Breast epithelium (tissue), 4 donors: ENCODE measurements at regions not wholly inside any gene's neighbourhood (a gene's known extent, or its start where the extent isn't known, plus 50 kb on each side); places are given as distances from the start of the nearest gene placed in this dataset.

Experiments
- DNase-seq, 2 donors: peaks; one replicate each; pipeline ENCODE4 v3.0.0-alpha.2; 2019; ENCODE audit warnings: low spot score in 2 of 2
- H3K27ac ChIP-seq, 2 donors: fragments of 200-600 bp; sonication (generic) in 1 of 2; one replicate each; pipeline ENCODE4 v1.5.1; 2016 to 2019; ENCODE audit warnings: mild to moderate bottlenecking in 1 of 2
- H3K27me3 ChIP-seq, 2 donors: fragments of 200-600 bp; sonication (generic) in 1 of 2; one replicate each; pipeline versions ENCODE4 v1.5.1 to v1.6.0; 2017 to 2019; ENCODE audit warnings: control low read depth in 1 of 2, mild to moderate bottlenecking in 1 of 2
- H3K36me3 ChIP-seq: fragments of 200-600 bp; one replicate; pipeline ENCODE4 v1.5.1; 2019
- H3K4me1 ChIP-seq, 2 donors: fragments of 200-600 bp; sonication (generic); one replicate each; pipeline ENCODE4 v1.5.1; 2016 to 2019; ENCODE audit warnings: control low read depth in 1 of 2
- H3K4me3 ChIP-seq, 3 donors: fragments of 200-600 bp; sonication (generic); 1 replicate in 2 of 3; 2 replicates in 1 of 3; pipeline ENCODE4 v1.5.1; 2016 to 2019; ENCODE audit warnings: mild to moderate bottlenecking in 3 of 3, moderate library complexity in 2 of 3
- H3K9me3 ChIP-seq, 2 donors: fragments of 200-600 bp; sonication (generic) in 1 of 2; one replicate each; pipeline ENCODE4 v1.5.1; 2016 to 2019; ENCODE audit warnings: control low read depth in 1 of 2
- CTCF ChIP-seq, 3 donors: fragments of 450-650 bp; IDR thresholded peaks; one replicate each; pipeline ENCODE4 v1.5.1; 2016 to 2017; ENCODE audit warnings: antibody characterized with exemption in 3 of 3, mild to moderate bottlenecking in 3 of 3, moderate library complexity in 3 of 3
- POLR2A ChIP-seq: fragments of 450-650 bp; IDR thresholded peaks from one replicate; pipeline ENCODE4 v1.6.1; 2016; ENCODE audit warnings: antibody characterized with exemption, mild to moderate bottlenecking, moderate library complexity
- POLR2AphosphoS5 ChIP-seq, 3 donors: sonication (generic); formaldehyde crosslinking; IDR thresholded peaks; one replicate each; pipeline ENCODE4 v1.6.1; 2017; ENCODE audit warnings: antibody characterized with exemption in 3 of 3
- intact Hi-C: fragments of 100-400 bp; cut with DNase I; formaldehyde crosslinking; loops from one replicate; pipeline ENCODE4 v1.15.1; 2023; ENCODE audit warnings: low total_unique reads

GRCh38 chr7:115273139-115273772 is 351.4 kb downstream of the MDFIC start:
- Histone ChIP-seq H3K9me3 (no peaks in the 10 kb centered on the region), H3K4me3 (no peak overlapping the region), H3K36me3 (no peaks in the 10 kb centered on the region), H3K4me1 (no peaks in the 10 kb centered on the region), H3K27ac (no peak overlapping the region), H3K27me3 (no peaks in the 10 kb centered on the region)
- no peak for DNase-seq
- TF ChIP-seq POLR2A, result no peak
- TF ChIP-seq POLR2AphosphoS5 (IDR thresholded peaks at IDR 0.05), result no peak
- TF ChIP-seq CTCF (IDR thresholded peaks at IDR 0.05), result no peak
- intact Hi-C loops, result no loop called here

DNA sequence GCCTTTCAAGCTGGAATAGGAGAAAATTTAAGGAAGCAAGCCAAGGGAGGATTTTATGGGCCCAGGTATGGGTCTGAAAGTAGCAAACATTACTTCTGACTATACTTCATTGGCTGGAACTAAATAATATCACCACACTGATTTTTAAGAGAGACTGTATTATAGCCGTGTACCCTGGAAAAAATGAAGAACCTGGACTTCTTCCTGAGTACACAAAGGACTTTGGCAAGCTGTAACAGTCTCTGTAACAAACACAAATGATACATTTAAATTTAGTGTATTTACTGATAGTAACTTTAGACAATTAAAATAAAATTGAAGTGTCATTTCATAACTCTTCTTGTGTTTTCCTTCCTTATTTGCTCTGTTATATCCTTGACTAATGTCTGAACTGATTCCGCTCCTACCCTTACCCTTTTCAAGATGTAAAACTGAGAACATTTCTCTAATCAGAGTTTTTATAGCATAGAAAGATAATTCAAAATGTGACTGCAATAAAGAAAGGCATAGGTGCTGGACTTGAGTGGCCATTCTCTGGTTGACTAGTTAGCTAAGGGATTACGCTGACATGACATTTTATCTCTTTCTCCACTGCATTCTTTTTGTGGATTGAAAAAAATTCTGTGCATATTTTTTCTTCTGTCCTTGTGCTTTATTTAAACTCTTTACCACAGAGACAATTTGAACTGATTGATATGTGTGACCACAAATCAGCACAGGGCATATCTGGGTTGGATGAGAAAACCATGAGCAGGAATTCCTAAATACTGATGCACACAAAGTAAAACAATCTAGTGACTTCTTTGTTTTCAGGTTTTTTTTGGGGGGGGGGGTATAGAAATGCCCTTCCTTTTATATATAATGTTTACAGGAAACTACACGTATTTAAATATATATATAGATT is 349.7 kb downstream of the MDFIC start:
- H3K36me3 ChIP-seq, result no peaks in the 10 kb centered on the region
- H3K4me1 ChIP-seq, result no peaks in the 10 kb centered on the region
- intact Hi-C loops, result no loop called here
- DNase-seq, result no peak
- H3K27ac ChIP-seq, result no peak overlapping the region
- no peak overlapping the region for H3K4me3 ChIP-seq
- H3K27me3 ChIP-seq, result no peaks in the 10 kb centered on the region
- H3K9me3 ChIP-seq, result no peaks in the 10 kb centered on the region
- no peak for TF ChIP-seq CTCF (IDR thresholded peaks at IDR 0.05)

GRCh38 chr7:115269486-115269885 is 347.6 kb downstream of the MDFIC start:
- Histone ChIP-seq H3K4me3 (no peak overlapping the region), H3K36me3 (no peaks in the 10 kb centered on the region), H3K27me3 (no peaks in the 10 kb centered on the region), H3K9me3 (no peaks in the 10 kb centered on the region), H3K4me1 (no peaks in the 10 kb centered on the region), H3K27ac (no peak overlapping the region)
- DNase-seq, result no peak
- no peak for TF ChIP-seq POLR2A
- TF ChIP-seq POLR2AphosphoS5 (IDR thresholded peaks at IDR 0.05), result no peak
- TF ChIP-seq CTCF (IDR thresholded peaks at IDR 0.05), result no peak
- intact Hi-C loops, result no loop called here

DNA sequence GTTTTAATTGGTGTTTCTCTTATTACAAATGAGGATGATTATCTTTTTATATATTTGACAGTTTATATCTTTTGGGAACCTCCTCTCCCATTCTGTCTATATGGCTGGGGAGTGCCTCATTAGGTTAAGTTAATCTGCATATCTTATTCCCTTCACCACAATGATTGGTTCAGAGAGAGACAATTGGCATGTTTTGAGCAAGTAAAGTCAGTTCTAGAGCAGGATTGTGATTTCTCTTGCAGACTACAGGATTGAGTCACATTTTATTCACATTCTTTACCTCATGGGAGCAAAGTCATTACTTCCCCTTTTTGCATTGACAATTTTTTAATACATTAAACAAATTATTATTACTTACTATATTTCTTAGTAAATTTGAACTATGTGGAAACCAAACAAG is 345.6 kb downstream of the MDFIC start:
- Histone ChIP-seq H3K36me3 (no peaks in the 10 kb centered on the region), H3K27ac (no peak overlapping the region), H3K4me3 (no peak overlapping the region), H3K27me3 (no peaks in the 10 kb centered on the region), H3K9me3 (no peaks in the 10 kb centered on the region), H3K4me1 (no peaks in the 10 kb centered on the region)
- no peak for DNase-seq
- TF ChIP-seq POLR2A (no peak), POLR2AphosphoS5 (IDR thresholded peaks at IDR 0.05) (no peak), CTCF (IDR thresholded peaks at IDR 0.05) (no peak)
- intact Hi-C loops, result no loop called here

DNA sequence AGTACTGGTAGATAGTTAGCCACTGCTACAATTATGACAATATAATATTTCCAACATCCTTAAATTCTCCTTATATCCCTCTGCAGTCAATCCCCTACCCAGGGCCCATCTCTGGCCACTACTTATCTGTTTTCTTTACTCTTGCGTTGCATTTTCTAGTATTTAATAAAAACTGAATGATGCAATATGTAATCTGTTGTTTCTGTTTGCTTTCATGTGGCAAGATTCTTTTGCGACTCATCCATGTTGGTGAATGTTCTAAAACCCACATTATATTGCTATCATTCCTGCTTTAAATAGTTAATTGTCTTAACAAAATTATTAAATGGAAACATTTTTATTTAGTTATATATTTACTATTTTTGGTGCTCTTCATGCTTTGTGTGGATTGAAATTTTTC is 338.5 kb downstream of the MDFIC start:
- no peak overlapping the region for H3K27ac ChIP-seq
- intact Hi-C loops, result no loop called here

More for the DNA sequence above, 338.5 kb downstream of the MDFIC start:
- no peaks in the 10 kb centered on the region for H3K4me1 ChIP-seq
- H3K36me3 ChIP-seq, result no peaks in the 10 kb centered on the region
- DNase-seq, result no peak
- no peaks in the 10 kb centered on the region for H3K9me3 ChIP-seq
- no peak for TF ChIP-seq POLR2A
- no peak for TF ChIP-seq POLR2AphosphoS5 (IDR thresholded peaks at IDR 0.05)
- no peak for TF ChIP-seq CTCF (IDR thresholded peaks at IDR 0.05)
- no peaks in the 10 kb centered on the region for H3K27me3 ChIP-seq
- H3K4me3 ChIP-seq, result no peak overlapping the region
